T-helper 1 cell treated with Interleukin-12 subunit alpha and Interleukin-12 subunit beta and Interleukin-4 antibody, amounts not matched to agents 30 ng/mL and 1 ng/mL, for 36 hours (primary cell): ENCODE measurements at regions not wholly inside any gene's neighbourhood (a gene's known extent, or its start where the extent isn't known, plus 50 kb on each side); places are given as distances from the start of the nearest gene placed in this dataset.

ENCODE experiments used
- intact Hi-C: fragments of 100-400 bp; cut with micrococcal nuclease; formaldehyde crosslinking; loops from one replicate; pipeline ENCODE4 v1.15.1; 2024

DNA sequence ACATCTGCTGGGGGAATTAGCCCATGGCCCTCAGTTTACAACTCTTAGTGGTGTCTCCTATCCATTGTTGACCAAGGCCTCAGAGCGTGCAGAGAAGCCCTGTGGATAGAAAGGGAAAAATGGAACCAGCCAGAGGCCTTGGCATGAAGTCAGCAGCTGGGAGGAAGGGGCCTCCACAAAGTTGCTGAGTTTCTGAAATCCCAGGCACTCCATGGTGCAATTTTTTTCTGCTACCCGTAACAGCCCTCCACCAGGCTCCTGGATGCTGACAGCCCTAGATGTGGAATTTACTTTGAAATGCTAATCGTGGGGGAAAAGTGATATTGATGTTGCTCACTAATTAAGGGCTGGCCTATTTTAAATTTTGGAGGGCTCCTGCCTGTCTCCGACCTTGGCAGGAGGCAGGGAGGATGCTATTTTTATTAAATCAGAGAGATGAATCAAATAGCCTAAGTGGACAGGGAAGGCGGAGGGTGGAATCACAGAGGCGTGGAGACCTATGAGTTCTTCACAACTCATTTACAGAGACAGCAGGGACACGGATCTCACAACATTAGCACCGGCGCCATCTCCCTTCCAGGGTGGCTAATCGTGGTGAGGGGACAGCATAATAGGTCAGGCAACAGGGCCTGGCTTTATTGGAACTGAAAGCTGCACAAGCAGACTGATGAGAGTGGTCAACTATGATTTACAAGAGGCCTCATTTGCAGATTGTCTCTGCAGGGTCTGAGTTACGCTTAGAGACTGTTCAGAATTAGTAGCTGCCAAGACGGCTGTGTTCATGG is 99.8 kb upstream of the WSCD2 start:
- intact Hi-C loops, result no loop called here

DNA sequence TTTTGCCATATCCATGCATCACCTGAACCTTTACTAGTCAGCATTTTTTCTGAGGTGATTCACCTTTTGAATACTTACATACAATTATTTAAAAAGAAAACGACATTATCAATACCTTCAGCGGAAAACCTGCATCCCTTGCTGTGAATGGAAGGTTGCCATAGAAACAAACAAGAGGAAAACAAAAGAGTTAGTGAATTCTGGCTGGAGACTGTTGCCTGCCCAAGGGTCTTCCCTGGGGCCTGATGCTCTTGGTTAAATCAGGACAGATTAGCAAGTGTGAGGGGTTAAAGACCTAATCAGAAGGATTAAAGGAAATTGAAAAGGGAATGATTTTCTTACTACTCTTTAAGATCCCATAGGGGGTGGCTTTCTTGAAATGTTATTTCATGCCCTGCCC is 96.0 kb upstream of the WSCD2 start:
- intact Hi-C loops, result no loop called here

DNA sequence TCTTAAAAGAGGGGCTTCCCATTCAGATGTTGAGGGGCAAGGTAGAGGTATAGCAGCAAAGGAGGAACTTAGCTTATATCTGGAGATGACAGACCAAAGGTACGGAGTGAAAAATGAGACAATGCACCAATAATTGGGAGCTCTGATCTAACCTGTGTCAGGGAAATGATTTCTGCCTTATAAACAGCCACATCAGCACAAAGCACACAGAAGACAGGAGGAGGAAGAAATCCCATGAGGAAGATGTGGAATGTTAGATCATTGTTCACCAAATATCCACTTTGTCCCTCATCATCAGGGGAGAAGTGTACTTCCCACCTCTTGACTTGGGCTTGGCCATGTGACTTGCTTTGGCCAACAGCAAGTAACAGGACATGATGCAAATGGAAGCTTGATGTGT is 93.7 kb upstream of the WSCD2 start:
- intact Hi-C loops, result no loop called here

- intact Hi-C loops, result no loop called here
Measured at GRCh38 chr12:108037960-108038359, 91.1 kb upstream of the WSCD2 start.

DNA sequence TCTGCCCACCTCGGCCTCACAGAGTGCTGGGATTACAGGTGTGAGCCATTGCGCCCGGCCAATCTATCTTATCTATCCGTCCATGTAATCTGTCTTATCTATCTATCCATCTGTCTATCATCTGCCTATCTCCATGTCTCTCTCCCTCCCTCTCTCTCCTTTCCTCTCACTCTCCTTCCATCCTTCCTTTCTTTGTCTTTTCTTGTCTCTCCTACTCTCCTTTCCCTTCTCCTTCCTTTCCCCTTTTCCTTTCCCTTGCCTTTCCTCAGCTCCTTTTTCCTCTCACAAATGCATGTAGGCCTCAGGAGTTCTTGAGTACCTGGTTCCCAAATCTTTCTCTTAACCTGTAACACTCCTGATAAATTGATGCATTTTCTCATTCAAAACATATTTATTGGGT is 89.3 kb upstream of the WSCD2 start:
- intact Hi-C loops, result no loop called here

GRCh38 chr12:108040947-108041346 is 88.1 kb upstream of the WSCD2 start:
- intact Hi-C loops, result no loop called here

DNA sequence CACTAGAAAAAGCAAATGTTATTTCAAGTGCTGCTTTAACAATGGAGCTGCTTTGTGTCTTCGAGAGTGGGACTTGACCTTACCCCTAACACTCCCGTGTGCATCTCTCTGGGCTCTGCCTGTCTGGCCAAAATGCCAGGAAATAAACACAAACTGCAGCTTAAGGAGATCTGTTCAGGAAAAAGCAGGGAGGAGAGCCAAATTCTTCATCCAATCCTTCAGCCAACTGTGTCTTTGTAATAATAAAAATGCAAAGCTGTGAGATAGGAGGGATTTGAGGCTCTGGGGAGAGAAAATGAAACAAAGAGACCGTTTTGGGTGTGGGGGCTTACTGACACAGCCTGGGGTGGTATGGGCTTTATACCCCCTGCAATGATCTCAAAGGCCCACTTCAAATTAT is 85.8 kb upstream of the WSCD2 start:
- intact Hi-C loops, result no loop called here

DNA sequence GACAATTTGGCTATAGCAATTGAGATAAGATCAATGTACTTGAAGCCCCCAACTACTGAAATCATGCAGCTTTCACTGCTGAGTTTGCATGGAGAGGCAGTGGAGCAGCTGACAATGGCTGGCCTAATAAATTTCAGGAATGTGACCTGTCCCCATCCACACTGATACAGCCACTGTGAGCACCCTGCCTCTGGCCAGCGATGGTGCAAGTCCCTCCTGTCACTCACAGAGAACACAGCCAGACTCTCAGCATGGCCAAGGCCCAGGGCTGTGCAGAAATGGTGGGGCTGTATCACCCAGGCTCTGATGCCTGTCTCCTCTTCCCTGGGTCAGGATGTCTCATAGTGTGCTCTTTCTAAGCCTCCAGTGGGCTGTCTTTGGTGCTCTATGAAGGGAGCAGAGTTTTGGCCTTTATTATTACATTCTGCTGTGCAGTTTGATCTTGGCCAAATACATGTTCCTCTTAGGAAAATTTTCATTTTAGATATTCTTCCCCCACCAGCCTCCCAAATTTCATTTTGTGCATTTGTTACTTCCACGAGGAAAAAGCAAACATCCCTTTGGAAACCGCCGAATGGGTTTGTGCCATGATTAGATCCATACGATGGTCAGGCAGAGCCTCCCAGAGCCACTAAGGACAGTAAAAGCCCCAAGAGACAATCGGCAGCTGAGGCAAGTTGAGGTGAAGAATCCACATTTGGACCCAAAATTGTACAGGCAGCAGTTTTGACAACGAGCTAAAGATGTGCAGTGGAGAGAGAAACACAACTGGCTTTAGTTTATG is 85.1 kb upstream of the WSCD2 start:
- intact Hi-C loops, result no loop called here

DNA sequence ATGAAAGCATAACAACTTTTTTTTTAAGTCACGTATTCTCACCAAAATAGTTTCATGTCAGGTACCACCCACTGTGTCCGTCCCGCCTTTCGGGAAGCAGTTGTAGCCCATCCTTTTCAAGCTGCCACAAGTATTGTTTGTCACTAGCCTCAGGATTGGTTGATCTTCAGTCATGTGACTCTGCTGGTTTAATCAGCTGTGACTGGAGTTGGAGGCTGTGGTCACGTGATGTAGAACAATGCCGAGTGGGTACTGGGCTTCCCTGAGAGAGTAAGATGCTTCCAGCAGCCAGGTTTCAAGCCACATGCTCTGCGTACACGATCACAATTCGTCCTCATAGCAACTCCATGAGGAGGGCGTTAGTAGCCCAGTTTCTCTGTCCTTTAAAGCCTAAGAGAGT is 83.0 kb upstream of the WSCD2 start:
- intact Hi-C loops, result no loop called here

GRCh38 chr12:108046650-108047049 is 82.4 kb upstream of the WSCD2 start:
- intact Hi-C loops, result no loop called here

- intact Hi-C loops, result no loop called here
Measured at GRCh38 chr12:108047071-108047550, 82.0 kb upstream of the WSCD2 start.

DNA sequence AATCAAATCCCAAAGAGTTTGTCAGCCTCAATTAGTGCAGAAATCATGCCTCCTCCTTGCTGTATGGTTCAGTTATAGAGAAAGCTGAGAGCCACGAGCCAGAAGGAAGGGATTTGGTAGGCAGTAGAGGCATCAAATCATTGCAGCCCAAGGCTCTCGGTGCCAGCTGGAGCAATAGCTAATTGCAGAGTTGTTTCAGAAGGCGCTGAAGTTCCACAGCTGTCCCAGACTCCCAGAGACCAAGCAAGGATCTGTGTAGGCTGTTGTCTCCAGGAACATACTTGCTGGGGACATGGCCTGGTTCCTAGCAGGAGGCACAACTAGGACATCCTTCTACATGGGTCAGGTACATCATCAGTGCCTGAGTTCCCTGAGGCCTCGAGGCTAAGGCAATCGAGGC is 80.4 kb upstream of the WSCD2 start:
- intact Hi-C loops, result no loop called here

DNA sequence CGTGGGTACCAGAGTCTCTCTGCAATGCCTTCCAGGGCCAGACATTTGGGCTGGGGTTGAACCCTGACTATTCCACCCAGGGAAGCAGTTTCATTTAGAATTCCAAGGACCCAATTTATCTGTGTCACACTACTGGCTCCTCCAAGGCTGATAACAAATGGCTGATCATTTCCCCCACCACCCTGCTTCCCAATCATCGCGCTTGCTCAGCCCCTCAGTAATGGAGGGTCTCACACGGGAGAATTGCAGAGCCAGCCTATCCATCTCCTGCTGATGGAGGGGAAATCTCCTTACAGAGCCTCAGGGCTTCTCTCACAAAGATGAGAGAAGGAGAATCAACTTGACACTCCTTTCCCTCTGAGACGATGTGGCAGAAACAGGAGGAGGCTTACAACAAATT is 78.4 kb upstream of the WSCD2 start:
- intact Hi-C loops, result no loop called here

- intact Hi-C loops, result no loop called here
Measured at GRCh38 chr12:108052260-108052659, 76.8 kb upstream of the WSCD2 start.

DNA sequence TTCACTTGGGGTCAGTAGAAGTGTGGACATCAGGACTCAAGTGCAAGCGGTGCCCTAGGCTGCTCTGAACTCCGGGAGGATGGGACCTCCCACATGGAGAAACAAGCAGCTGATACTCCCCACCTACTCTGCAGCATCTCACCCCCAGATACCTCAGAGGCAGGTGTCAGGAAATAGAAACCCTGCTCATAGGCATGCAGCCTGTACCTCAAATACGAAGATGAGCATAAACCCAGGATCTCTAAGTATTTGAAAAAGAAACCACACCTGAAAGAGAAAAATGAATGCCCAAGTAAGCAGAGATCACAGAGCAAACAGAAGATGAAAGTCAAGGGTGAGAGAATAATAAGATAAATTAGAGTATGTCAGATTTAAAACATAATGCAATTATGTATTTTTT is 75.6 kb upstream of the WSCD2 start:
- intact Hi-C loops, result no loop called here

DNA sequence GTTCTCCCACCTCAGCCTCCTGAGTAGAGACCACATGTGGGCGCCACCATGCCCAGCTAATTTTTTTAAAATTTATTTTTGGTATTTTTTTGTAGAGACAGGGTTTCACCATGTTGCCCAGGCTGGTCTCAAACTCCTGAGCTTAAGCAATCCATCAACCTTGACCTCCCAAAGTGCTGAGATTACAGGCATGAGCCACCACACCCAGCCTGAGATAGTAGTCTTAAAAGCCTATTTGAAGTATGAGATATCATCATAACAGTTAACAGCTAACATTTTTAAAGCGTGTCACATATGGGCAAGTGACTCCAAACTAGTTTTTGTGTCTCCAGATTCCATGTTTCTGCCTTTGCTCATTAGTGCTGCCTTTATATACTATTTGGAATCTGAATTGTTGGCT is 74.6 kb upstream of the WSCD2 start:
- intact Hi-C loops, result no loop called here

- intact Hi-C loops, result no loop called here
Measured at GRCh38 chr12:108055141-108055540, 73.9 kb upstream of the WSCD2 start.

DNA sequence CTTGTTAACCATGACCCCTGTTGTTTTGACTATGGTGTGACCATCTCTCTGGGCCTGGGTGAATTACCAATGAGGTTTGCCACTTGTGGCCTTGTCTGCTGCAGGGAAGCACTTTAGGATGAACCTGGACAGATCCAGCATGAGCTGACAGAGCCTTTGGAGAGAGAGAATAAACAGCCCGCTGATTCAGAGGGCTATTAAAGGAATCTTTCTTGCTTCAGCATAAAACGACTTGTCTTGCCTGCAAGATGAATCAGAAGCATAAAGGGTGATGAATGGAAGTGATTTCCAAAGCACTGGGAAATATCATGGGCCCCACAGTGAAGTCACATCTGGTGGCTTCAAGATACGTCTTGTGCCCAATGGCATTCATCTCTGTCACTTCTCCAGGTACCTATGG is 69.0 kb upstream of the WSCD2 start:
- intact Hi-C loops, result no loop called here

DNA sequence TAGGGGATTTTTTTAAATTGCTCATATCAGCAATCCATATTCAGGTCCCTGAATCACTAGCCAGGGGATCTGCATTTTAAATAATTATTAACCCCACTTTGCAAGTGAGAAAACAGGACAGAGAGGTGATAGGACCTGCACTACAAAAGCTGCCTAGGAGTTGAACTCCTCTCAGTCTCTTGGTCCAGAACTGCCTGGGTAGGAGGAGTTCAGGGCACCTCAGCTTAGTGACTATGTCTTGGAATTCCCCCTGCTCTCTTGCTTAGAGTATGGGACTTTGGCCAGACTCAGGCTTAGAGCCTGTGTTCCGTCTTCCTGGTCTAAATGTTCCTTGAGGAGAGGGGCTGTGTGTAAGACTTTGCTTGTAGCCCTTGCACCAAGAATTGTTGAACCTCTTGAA is 68.2 kb upstream of the WSCD2 start:
- intact Hi-C loops, result no loop called here

GRCh38 chr12:108063192-108063591 is 65.9 kb upstream of the WSCD2 start:
- intact Hi-C loops, result loop anchor here (1.0 kb wide), 1 partner anchor 394 kb away; no protein-coding TSS in a partner anchor

GRCh38 chr12:108065069-108065468 is 64.0 kb upstream of the WSCD2 start:
- intact Hi-C loops, result no loop called here
